Suprapubic skin (tissue), 4 donors: ENCODE measurements at regions not wholly inside any gene's neighbourhood (a gene's known extent, or its start where the extent isn't known, plus 50 kb on each side); places are given as distances from the start of the nearest gene placed in this dataset.

Source experiments
- DNase-seq, 2 donors: peaks; one replicate each; pipeline ENCODE4 v3.0.0-alpha.2; 2019; ENCODE audit warnings: low spot score in 2 of 2
- H3K27ac ChIP-seq: fragments of 200-600 bp; sonication (generic); one replicate; pipeline ENCODE4 v1.5.1; 2019
- H3K27me3 ChIP-seq: fragments of 200-600 bp; sonication (generic); one replicate; pipeline ENCODE4 v1.5.1; 2019
- H3K36me3 ChIP-seq: fragments of 200-600 bp; sonication (generic); one replicate; pipeline ENCODE4 v1.5.1; 2019
- H3K4me1 ChIP-seq: fragments of 200-600 bp; sonication (generic); one replicate; pipeline ENCODE4 v1.5.1; 2019
- H3K4me3 ChIP-seq: fragments of 200-600 bp; sonication (generic); one replicate; pipeline ENCODE4 v1.5.1; 2019; ENCODE audit warnings: mild to moderate bottlenecking
- H3K9me3 ChIP-seq: fragments of 200-600 bp; sonication (generic); one replicate; pipeline ENCODE4 v1.5.1; 2019
- EP300 ChIP-seq: sonication (generic); formaldehyde crosslinking; IDR thresholded peaks from one replicate; pipeline ENCODE4 v1.6.1; 2017; ENCODE audit warnings: antibody characterized with exemption
- POLR2A ChIP-seq, 2 donors: fragments of 450-650 bp; IDR thresholded peaks; one replicate each; pipeline ENCODE4 v1.6.1; 2017; ENCODE audit warnings: antibody characterized with exemption in 2 of 2, mild to moderate bottlenecking in 2 of 2, moderate library complexity in 2 of 2
- POLR2AphosphoS5 ChIP-seq, 3 donors: sonication (generic); formaldehyde crosslinking; IDR thresholded peaks; one replicate each; pipeline ENCODE4 v1.6.1; 2017; ENCODE audit warnings: antibody characterized with exemption in 3 of 3
- WGBS: methylation state at CpG from one replicate; pipeline ENCODE4 v1.1.5; 2018; 5-methylcytosine and 5-hydroxymethylcytosine counted together
- TF ChIP-seq, protein P1 (sequence below), 2 donors: fragments of 200-600 bp in 1 of 2; fragments of 450-650 bp in 1 of 2; sonication (generic) in 1 of 2; IDR thresholded peaks; one replicate each; pipeline ENCODE4 v1.5.1; 2016 to 2019; ENCODE audit warnings: antibody characterized with exemption in 2 of 2, mild to moderate bottlenecking in 1 of 2, moderate library complexity in 1 of 2

DNA sequence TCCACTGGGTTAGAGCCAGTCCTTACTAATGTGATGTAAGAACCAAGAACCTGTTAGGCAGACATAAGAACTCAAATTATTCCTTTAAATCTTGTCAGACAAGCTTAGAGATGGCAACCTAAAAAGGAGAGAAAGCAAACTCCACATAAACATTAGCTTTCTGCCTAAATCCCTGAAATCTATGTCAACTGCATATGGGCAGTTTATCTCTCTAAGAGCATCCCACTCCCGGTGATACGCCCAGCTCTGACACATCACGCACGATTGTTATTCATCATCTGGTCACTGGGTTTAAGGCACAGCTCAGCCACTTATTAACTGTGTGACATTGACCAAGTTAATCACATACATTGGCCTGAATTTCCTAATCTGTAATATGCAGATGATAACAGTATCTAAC lies 323.7 kb downstream of the HHIPL2 start:
- TF ChIP-seq POLR2A (IDR thresholded peaks at IDR 0.05) (no peak), POLR2AphosphoS5 (IDR thresholded peaks at IDR 0.05) (no peak), EP300 (no peak)
- TF ChIP-seq, protein P1, sequence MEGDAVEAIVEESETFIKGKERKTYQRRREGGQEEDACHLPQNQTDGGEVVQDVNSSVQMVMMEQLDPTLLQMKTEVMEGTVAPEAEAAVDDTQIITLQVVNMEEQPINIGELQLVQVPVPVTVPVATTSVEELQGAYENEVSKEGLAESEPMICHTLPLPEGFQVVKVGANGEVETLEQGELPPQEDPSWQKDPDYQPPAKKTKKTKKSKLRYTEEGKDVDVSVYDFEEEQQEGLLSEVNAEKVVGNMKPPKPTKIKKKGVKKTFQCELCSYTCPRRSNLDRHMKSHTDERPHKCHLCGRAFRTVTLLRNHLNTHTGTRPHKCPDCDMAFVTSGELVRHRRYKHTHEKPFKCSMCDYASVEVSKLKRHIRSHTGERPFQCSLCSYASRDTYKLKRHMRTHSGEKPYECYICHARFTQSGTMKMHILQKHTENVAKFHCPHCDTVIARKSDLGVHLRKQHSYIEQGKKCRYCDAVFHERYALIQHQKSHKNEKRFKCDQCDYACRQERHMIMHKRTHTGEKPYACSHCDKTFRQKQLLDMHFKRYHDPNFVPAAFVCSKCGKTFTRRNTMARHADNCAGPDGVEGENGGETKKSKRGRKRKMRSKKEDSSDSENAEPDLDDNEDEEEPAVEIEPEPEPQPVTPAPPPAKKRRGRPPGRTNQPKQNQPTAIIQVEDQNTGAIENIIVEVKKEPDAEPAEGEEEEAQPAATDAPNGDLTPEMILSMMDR (IDR thresholded peaks at IDR 0.05) = no peak

DNA sequence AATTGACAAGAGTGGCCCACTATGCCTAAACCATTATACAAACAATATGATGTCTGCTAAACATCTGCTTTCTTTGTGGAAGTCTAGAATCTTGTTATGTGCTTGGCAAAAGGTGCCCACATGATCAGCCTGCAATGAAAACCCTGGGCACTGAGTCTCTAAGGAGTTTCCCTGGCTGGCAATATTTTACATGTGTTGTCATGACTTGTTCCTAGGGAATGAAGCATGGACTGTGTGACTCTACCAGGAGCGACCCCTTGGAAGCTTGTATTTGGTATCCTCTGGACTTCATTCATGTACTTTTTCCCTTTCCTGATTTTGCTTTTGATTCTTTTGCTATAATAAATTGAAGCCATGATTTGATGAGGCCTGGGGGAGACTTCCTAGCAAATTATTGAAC lies 324.9 kb downstream of the HHIPL2 start:
- H3K27ac ChIP-seq = no peak overlapping the region
- H3K27me3 ChIP-seq = no peaks in the 10 kb centered on the region
- H3K4me1 ChIP-seq = no peaks in the 10 kb centered on the region
- WGBS = 70% methylated on average over 1 of the region's 1 CpG
- H3K4me3 ChIP-seq = no peak overlapping the region
- DNase-seq = no peak
- no peak for TF ChIP-seq EP300
- TF ChIP-seq POLR2AphosphoS5 (IDR thresholded peaks at IDR 0.05) = no peak
- TF ChIP-seq, protein P1 (IDR thresholded peaks at IDR 0.05) = no peak
- no peak for TF ChIP-seq POLR2A (IDR thresholded peaks at IDR 0.05)
- H3K9me3 ChIP-seq = no peaks in the 10 kb centered on the region
- H3K36me3 ChIP-seq = no peaks in the 10 kb centered on the region

More for the DNA sequence above, 323.7 kb downstream of the HHIPL2 start:
- 91% methylated on average over 4 of the region's 4 CpGs for WGBS
- Histone ChIP-seq H3K4me3 (no peak overlapping the region), H3K27ac (no peak overlapping the region), H3K36me3 (no peaks in the 10 kb centered on the region), H3K9me3 (no peaks in the 10 kb centered on the region), H3K27me3 (no peaks in the 10 kb centered on the region), H3K4me1 (no peaks in the 10 kb centered on the region)
- DNase-seq = no peak

DNA sequence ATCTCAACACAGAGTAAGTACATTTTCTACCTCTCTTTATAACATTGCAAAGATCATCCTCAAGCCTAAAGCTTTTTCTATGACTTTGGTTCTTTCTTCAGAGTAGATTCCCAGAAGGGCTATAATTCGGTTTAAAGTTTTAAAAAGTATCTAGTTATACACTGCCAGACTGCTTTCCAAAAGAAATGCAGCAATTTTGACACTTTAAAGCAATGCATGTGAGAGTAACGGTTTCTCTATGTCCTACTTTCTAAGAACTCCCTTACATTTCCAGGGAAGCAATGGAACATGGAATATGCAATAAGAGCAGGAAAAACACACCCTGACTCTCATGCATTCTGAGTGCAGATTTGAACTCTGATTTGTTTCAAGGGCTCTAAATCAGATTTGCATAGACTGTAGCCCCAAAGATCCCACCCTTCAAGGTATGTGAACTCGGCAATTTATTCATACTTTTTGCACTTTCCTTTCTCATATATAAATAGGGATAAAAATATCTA lies 331.6 kb downstream of the HHIPL2 start:
- no peaks in the 10 kb centered on the region for H3K9me3 ChIP-seq
- H3K4me1 ChIP-seq = no peaks in the 10 kb centered on the region
- H3K36me3 ChIP-seq = no peaks in the 10 kb centered on the region
- WGBS = 85% methylated on average over 3 of the region's 3 CpGs
- TF ChIP-seq POLR2AphosphoS5 (IDR thresholded peaks at IDR 0.05) (no peak), EP300 (no peak), POLR2A (IDR thresholded peaks at IDR 0.05) (no peak)
- TF ChIP-seq, protein P1 (IDR thresholded peaks at IDR 0.05) = no peak
- H3K4me3 ChIP-seq = no peak overlapping the region
- DNase-seq = no peak
- H3K27me3 ChIP-seq = no peaks in the 10 kb centered on the region
- H3K27ac ChIP-seq = no peak overlapping the region

DNA sequence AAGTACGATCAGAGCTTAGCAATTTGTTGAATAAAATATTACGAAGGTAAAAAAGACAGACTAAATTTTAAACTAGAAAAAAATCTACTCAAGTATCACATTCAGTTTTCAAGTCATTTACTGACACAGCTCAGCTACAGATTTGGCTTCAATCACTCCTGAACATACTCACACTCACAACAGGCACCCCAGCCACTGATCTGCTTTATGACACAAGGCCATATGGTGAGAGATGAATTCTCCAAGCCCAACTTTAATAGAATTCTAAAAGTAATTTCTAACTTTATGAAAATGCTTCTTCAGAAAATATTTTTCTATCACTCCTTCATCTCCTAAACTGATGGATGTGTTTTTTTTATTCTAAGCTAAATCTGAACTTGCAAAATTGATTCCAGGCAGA lies 337.1 kb downstream of the HHIPL2 start:
- H3K4me1 ChIP-seq = no peaks in the 10 kb centered on the region
- no peaks in the 10 kb centered on the region for H3K27me3 ChIP-seq
- H3K36me3 ChIP-seq = no peaks in the 10 kb centered on the region
- no peaks in the 10 kb centered on the region for H3K9me3 ChIP-seq
- H3K4me3 ChIP-seq = no peak overlapping the region
- TF ChIP-seq POLR2AphosphoS5 (IDR thresholded peaks at IDR 0.05) (no peak), POLR2A (IDR thresholded peaks at IDR 0.05) (no peak), EP300 (no peak)
- TF ChIP-seq, protein P1 (IDR thresholded peaks at IDR 0.05) = no peak
- H3K27ac ChIP-seq = no peak overlapping the region
- 87% methylated on average over 2 of the region's 2 CpGs for WGBS
- no peak for DNase-seq

DNA sequence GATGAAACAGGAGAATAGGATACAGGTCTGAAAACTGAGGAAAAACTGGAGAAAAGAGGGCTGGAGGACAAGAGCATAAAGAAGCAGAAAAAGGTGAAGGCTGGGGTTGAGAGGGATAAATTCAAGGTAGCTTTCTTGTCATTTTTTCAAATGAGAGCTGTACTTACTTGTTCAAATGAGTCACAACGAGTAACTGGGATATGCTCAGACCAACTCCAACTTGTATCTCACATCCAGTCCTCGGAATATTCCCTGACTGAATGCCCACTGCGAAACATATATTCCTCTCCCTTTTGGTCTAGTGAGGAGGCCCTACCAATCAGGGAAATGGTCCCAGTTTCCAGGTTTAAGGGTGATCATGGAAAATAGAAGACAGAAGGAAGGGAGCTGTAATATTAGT lies 343.4 kb downstream of the HHIPL2 start:
- Histone ChIP-seq H3K4me1 (no peaks in the 10 kb centered on the region), H3K36me3 (no peaks in the 10 kb centered on the region), H3K4me3 (no peak overlapping the region), H3K9me3 (no peaks in the 10 kb centered on the region), H3K27me3 (no peaks in the 10 kb centered on the region), H3K27ac (no peak overlapping the region)
- DNase-seq = no peak
- TF ChIP-seq EP300 = no peak
- TF ChIP-seq POLR2A (IDR thresholded peaks at IDR 0.05) = no peak
- TF ChIP-seq, protein P1 (IDR thresholded peaks at IDR 0.05) = no peak
- TF ChIP-seq POLR2AphosphoS5 (IDR thresholded peaks at IDR 0.05) = no peak
- WGBS = 74% methylated on average over 3 of the region's 3 CpGs
